ENCODE measurements at regions not wholly inside any gene's neighbourhood (a gene's known extent, or its start where the extent isn't known, plus 50 kb on each side); places are given as distances from the start of the nearest gene placed in this dataset.
"Not testable (repeated sequence)": the region's sequence is repeated elsewhere in the genome, so short reads cannot be mapped to it uniquely, and the experiment has no call there.

- POLR2A ChIA-PET, result no interaction called here
- no peak for TF ChIP-seq CTCF (IDR thresholded peaks at IDR 0.05; ENCODE audit: insufficient read depth, low read length, missing control alignments)
- no peak for DNase-seq (ENCODE audit: low read depth, low spot score)
- H3K4me3 ChIP-seq (ENCODE audit: low read depth, low read length), result no peak overlapping the region
- CTCF ChIA-PET, result no interaction called here
Observed at GRCh38 chr6:102764317-102764716, 1370.8 kb downstream of the GRIK2 start.

DNA sequence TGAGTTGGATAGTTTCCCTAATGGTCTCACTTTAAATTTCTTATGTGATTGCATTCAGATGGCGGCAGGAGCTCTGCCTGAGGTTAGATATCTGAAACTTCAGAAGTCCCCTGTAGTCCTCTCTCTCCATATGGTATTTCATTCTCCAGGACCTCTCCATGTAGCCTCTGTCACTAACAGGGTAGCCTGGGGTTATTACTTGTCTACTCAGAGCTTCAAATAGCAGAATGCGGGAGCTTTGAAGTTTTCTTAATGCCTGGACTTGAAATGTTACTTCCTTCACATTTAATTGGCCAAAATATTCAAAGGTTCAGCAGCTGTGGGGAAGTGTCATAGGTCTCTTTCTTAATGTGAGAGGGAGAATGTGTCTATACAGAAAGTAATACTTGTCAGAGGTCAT lies 1370.4 kb downstream of the GRIK2 start:
- CTCF ChIA-PET, result no interaction called here
- POLR2A ChIA-PET, result no interaction called here
- DNase-seq (ENCODE audit: low read depth, low spot score), result no peak
- H3K4me3 ChIP-seq (ENCODE audit: low read depth, low read length), result no peak overlapping the region
- TF ChIP-seq CTCF (IDR thresholded peaks at IDR 0.05; ENCODE audit: insufficient read depth, low read length, missing control alignments), result no peak

- no peak overlapping the region for H3K4me3 ChIP-seq (ENCODE audit: low read depth, low read length)
- no peak for DNase-seq (ENCODE audit: low read depth, low spot score)
- POLR2A ChIA-PET, result no interaction called here
- CTCF ChIA-PET, result no interaction called here
- no peak for TF ChIP-seq CTCF (IDR thresholded peaks at IDR 0.05; ENCODE audit: insufficient read depth, low read length, missing control alignments)
Observed at GRCh38 chr6:102761872-102762271, 1368.4 kb downstream of the GRIK2 start.

- no peak overlapping the region for H3K4me3 ChIP-seq (ENCODE audit: low read depth, low read length)
- no peak for DNase-seq (ENCODE audit: low read depth, low spot score)
- POLR2A ChIA-PET, result no interaction called here
- CTCF ChIA-PET, result no interaction called here
- TF ChIP-seq CTCF (IDR thresholded peaks at IDR 0.05; ENCODE audit: insufficient read depth, low read length, missing control alignments), result no peak
Observed at GRCh38 chr6:102759415-102759814, 1365.9 kb downstream of the GRIK2 start.

GRCh38 chr6:102758536-102758935 lies 1365.0 kb downstream of the GRIK2 start:
- DNase-seq (ENCODE audit: low read depth, low spot score); POLR2A ChIA-PET; CTCF ChIA-PET; H3K4me3 ChIP-seq (ENCODE audit: low read depth, low read length): not testable (repeated sequence)

DNA sequence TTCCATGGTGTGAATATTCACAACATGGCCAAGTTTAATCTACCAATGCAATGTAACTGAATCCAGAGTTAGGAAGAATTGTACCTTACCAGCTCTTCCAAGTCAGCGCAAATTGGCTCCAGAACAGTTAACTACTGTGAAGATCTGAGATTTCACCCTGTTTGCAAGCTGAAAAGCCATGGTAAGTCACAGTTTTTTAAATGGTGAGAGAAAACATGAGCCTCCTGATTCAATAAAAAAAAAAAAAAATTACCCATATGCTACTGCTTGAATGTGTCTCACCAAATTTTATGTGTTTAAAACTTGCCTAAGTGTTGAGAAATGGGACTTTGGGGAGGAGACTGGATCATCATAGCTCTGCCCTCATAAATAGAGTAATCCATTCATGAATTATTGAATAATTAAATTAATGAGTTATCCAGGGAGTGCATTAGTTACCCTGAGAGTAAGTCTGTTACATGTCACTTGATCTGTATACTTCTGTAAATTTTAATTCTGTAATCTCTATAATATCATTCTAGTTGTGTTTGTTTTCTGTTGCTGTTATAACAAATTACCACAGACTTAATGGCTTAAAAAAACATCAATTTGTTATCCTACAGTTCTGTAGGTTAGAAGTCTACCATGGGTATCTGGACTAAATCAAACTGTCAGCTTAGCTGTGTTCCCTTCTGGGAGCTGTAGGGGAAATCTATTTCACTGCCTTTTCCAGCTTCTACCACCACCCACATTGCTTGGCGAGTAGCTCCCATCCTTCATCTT lies 1355.9 kb downstream of the GRIK2 start:
- TF ChIP-seq CTCF (IDR thresholded peaks at IDR 0.05; ENCODE audit: insufficient read depth, low read length, missing control alignments), result no peak
- no peak overlapping the region for H3K4me3 ChIP-seq (ENCODE audit: low read depth, low read length)
- POLR2A ChIA-PET, result no interaction called here
- CTCF ChIA-PET, result no interaction called here
- DNase-seq (ENCODE audit: low read depth, low spot score), result no peak

GRCh38 chr6:102746941-102747340 lies 1353.4 kb downstream of the GRIK2 start:
- TF ChIP-seq CTCF (IDR thresholded peaks at IDR 0.05; ENCODE audit: insufficient read depth, low read length, missing control alignments), result no peak
- ChIA-PET POLR2A (no interaction called here), CTCF (no interaction called here)
- no peak for DNase-seq (ENCODE audit: low read depth, low spot score)
- no peak overlapping the region for H3K4me3 ChIP-seq (ENCODE audit: low read depth, low read length)
